ENCODE measurements at regions not wholly inside any gene's neighbourhood (a gene's known extent, or its start where the extent isn't known, plus 50 kb on each side); places are given as distances from the start of the nearest gene placed in this dataset.
A peak's percentile ranks its signal among the peaks of the same experiment; 100 is the strongest.
"Not testable (repeated sequence)": the region's sequence is repeated elsewhere in the genome, so short reads cannot be mapped to it uniquely, and the experiment has no call there.

DNA sequence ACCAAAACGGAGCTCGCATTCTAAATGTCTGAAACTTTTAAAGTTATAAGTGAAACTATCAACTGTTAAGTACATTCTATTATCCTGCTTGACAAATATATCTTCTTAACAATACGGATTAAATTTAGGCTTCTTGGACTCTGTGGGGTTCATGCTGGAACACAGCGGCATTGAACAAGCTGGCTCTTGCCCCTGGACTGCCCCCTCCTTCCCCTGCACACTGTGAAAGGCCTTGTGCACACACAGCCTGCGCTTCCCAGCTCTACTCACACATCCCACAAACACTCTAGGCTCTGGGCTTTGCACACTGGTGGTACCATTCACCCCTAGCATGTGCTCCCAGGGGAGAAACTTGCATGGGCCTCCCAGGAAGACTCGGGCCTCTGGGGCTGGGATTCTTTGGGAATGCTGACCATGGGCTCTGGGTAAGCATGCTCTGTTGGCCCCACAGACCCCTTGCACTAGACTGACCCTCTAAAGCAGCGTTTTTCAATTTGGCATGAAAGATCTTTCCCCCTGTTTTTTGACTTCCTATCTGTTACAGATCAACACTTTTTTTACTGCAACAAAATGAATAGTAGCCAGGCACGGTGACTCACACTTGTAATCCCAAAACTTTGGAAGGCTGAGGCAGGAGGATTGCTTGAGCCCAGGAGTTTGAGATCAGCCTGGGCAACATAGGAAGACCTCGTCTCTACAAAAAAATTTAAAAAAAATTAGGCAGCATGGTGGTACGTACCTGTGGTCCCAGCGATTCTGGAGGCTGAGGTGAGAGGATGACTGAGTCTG, 96.2 kb upstream of the CPM start:
- DNase-seq (ENCODE audit: low read depth in 2 of 2) = no peak

DNA sequence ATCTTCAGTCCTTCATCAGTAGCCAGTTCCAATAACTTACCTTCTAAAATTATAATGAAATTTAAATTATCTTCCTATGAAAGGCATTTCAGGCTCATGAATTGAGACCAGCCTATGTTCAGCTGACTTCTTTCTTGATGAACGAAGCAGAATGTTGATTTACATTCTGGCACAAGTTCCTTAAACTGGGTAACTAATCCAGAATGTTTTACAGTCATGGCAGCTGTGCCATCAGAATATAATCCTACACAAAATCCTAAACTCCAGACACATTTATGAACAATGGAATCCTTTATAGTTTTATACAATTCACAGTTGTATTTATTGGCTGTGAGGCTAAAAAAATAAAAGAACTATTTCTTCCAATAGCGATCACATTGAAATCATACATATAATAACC, 97.3 kb upstream of the CPM start:
- no peak for DNase-seq (ENCODE audit: low read depth in 2 of 2)

DNA sequence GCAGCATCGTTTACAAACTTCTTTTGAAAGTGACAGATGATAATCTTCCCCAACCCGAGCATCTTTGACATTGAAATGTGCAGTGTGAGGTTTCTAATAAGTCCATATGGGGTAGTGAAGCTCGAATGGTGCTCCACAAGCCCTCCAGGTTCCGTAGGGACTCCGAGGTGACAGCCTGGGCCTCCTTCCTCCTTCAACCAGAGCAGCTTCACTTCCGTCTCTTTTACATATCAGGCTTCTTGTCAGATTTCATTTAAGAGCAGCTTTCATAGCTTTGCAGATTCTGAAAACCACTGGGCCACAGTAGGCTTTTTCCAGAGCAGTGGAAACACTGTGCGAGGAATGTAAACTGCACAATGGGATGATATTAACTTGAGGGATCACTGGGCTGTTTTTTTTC, 103.6 kb upstream of the CPM start:
- DNase-seq (ENCODE audit: low read depth in 2 of 2) = no peak

DNA sequence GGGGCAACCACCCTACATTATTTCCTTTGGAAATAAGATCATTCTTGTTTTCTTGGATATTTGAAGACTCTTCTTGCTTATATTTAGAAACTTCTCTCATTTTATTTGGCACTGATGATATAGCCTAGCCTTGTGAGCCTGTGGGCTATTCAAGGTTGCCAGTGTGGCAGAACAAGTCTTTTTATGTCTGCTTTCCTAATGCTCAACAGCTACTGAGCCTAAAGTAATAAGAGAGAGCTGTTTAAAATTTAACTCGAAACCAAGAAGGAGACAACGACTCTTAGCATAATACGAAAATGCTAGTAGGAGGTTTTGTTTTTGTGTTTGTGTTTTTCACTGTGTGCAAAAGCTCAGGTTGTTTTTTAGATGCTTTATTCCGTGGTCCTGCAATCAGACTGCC, 104.0 kb upstream of the CPM start:
- DNase-seq (ENCODE audit: low read depth in 2 of 2) = no peak

DNA sequence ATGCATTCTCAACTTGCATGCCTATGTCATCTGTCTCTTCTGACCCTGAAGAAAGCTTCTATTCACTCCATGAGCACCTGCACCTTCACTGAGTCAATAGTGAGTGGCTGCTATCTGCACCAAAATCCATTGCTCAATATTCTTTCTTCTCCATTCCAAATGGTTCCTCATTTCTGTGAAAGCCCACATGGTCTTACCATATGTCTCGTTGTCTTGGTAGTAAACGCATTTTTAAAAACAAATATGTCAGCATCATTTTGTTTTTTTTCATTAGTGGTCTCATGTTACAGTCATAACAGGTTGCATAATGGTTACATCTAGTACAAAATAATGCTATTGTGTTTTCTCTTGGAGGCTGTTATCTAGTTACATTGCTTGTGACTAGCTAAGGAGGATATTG, 106.9 kb upstream of the CPM start:
- DNase-seq (ENCODE audit: low read depth in 2 of 2) = no peak

DNA sequence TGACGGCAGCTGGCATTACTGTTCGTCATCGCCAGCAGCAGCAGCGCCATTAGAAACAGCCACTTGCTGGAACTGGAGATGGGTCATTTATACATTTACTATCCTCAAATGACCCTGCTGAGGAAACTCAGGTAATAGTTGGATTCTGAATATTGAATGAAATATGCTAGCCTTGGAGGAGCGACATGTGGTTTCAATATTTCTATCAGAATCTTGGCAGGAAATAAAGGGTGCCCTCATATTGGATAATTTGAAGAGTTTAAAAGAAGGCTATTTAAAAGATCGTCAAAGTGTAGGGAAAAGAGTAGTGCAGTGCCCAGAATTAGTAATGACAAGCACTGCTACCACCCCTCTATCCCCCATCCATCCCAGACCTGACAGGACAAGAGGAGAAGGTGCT, 109.6 kb upstream of the CPM start:
- no peak for DNase-seq (ENCODE audit: low read depth in 2 of 2)

DNA sequence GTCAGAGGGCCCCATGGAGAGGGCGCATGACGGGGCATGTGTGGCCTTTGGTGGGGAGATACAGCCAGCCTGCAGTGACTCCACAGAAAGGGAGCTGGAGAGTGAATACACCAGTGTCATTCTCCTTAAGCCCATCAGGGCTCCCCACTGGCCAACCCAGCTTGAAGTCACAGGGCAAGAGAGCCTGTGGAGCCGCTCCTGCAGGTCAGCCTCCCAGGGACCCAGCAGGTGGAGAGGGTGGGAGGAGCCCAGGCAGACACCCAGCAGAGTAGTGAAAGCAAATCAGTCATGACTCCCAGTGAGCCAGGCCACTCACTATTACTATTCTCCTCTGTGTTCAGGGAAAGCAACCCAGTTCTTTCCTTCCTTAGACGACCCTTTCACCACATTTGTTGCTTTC, 110.0 kb upstream of the CPM start:
- DNase-seq (ENCODE audit: low read depth in 2 of 2) = no peak

DNA sequence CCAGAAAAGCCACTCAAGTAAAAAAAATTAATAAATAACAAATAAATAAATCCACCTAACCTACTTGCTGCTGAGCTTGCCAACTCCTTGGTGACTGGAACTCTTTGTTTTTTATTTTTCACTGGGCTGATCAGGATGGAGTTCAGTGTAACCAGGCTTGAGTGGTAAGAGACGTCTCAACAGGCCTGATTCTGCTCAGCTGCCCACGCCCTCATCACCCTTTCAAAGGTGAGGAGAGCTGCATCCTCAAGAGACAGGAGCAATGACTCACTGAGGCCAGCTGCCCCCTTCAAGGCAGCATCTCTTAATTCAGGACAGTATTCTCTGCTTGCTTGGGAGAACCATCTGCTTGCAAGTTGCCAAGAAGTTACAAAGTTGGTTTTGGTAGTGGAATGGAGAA, 111.9 kb upstream of the CPM start:
- no peak for DNase-seq (ENCODE audit: low read depth in 2 of 2)

DNA sequence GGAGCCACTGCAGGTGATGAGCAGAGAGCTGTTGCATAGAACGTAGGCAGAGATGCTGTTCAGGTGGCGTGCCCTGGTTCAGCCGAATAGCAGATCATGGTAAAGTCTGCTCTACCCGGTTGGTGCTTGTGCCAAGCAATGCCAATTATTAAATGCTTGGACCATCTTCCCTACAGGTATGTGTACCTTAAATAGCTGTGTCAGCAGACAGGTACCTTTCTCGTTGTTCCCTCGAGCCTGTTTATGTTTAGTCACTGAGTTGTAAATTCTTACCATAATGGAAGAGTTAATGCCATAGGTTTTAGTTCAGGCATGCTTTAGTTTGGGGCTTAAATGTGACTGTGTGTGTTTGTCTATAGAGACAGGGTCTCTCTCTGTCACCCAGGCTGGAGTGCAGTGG, 112.5 kb upstream of the CPM start:
- DNase-seq (ENCODE audit: low read depth in 2 of 2) = no peak

DNA sequence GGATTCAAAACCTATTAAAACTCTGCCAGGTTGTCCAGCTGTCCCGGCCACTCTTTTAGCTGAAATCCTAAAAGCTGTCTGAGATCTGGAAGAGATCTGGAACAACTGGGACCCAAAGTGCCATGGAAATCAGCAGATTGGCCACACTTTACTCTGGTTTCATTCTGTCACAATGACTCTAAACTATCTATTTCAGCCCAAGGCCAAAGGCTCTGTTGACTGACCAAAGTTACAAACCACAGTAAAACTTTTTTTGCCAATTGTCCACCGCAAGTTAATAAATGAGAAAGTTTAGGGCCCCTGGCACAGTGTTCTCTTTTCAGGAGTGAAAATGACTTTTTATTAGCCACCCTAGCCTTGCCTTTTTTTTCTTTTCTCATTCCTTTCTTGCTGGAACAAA, 113.4 kb upstream of the CPM start:
- no peak for DNase-seq (ENCODE audit: low read depth in 2 of 2)

DNA sequence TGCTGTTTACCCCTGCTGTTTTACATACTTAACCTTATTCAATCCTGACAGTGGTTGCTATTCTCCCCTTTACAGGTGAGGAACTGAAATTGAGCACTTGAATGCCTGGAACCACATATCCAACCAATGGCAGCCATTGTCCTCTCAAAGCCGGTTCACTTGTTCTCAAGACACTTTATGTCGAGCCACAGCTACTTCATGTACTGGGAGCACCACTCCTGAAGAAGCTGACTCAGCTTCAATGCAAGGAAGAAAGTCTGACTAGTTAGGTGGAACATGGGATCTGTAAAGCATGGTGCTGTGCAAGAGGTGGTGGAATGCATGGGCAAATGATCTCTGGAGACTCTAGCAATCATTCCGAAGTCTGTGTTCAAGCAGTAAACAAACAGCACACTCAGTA, 113.9 kb upstream of the CPM start:
- no peak for DNase-seq (ENCODE audit: low read depth in 2 of 2)

DNA sequence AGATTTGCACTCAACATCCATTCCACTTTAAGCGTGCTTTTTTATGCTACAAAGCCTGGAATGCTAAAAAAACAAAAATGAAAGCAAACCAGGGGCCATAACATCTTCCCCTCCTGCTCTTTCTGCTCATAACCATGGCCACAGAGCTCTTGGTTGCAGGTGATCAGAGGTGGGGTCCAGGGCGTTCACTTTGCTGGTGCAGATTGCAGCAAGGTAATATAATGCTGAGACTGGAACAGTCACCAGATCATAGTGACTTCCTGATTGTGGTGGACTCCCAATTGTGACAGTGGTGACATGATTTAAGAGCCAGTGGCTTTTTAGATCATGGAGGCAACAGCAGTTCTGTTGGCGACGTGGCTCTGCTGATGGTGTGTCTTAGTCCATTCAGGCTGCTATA, 115.0 kb upstream of the CPM start:
- DNase-seq (ENCODE audit: low read depth in 2 of 2) = no peak

DNA sequence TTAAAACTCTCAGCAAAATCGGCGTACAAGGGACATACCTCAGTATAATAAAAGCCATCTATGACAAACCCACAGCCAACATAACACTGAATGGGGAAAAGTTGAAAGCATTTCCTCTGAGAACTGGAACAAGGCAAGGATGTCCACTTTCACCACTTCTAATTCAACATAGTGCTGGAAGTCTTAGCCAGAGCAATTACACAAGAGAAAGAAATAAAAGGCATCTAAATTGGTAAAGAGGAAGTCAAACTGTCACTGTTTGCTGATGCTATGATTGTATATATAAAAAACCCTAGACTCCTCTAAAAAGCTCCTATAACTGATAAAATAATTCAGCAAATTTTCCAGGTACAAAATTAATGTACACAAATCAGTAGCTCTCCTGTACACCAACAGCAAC, 116.9 kb upstream of the CPM start:
- DNase-seq (ENCODE audit: low read depth in 2 of 2) = not testable (repeated sequence)

DNA sequence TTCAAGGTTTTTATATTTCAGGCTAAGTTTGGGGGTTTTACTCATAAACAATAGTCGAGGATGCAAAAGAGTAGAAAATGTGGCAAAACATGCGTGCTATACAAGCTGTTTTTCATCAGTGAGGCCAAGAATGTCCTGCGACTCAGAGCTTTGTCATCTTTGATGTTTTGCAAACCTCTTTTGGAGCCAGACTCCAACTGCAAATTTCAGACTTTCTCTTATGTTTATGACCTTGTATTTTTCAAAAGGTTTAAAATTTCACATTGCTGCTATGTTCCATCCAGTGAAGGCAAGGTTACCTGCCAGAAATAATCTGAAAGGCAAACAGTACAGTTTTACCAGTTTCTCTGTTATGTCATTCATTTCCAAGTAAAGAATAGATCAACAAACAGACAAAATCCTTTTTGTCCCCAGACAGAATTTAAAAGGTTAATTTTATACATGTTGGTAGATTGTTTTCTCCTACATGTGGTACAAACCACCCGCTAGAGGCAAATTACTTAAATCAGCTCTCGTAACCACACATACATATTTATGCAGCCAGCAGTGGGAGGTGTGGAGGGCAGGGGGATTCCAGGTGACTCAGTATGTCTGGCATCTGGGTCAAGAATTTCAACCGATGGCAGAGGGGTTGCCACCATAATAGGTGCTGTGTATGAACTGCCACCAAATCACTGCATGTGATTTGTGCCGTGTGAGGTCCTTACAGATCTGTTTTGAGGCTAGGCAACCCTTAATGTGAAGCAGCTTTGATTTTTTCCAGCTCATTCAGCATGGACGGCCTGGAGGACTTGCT, 119.8 kb upstream of the CPM start:
- peak; percentile 17 to 22 for DNase-seq (ENCODE audit: low read depth in 2 of 2)

DNA sequence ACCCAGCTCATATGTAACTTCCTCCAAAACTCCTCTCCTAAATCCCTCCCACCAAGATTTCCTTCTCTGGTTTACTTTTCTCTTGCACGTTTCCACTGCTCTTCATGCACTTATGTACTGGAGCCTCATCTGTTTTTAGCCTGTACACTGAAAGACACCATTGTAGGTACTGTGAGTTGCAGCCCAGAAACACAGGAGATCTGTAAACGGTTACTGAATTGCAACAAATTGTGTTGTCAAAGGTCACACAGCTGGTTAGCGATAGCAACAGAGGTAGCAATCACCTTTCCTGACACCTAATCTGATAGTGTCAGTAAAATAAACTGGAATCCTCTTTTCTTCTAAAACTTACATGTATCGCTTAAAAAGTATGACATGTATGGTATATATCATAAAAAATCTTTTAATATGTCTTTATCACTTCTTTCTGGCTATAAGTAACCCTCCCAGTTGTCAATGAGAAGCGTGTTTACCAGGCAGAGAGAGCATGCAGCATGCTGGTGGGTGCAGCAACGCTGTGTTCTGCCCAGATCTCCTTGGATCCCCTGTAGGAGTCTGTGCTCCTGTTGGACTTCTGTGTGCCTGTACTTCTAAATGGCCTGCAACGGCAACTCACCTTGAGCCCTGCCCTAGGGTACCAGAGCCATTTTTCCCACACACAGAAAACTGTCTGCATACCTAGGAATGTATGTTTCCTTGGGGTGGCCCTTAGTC, 121.5 kb upstream of the CPM start:
- no peak for DNase-seq (ENCODE audit: low read depth in 2 of 2)

DNA sequence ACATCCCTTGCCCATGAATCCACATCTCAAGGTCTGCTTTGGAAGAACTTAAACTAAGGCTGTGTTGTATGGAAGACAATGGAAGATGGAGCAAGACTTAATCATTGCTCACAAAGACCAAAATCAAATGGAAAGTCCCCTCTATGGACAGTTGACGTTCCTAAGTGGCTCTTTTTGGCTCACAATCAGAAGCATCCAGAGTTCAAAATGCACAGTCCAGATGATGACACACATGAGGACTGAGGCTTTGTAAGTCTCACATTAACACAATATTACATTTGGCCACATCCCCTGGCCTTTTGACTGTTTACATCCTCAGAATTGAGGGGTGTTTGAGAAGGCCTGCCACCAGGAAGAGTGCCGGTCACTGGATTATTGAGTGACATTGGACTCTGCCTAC, 122.3 kb upstream of the CPM start:
- no peak for DNase-seq (ENCODE audit: low read depth in 2 of 2)

DNA sequence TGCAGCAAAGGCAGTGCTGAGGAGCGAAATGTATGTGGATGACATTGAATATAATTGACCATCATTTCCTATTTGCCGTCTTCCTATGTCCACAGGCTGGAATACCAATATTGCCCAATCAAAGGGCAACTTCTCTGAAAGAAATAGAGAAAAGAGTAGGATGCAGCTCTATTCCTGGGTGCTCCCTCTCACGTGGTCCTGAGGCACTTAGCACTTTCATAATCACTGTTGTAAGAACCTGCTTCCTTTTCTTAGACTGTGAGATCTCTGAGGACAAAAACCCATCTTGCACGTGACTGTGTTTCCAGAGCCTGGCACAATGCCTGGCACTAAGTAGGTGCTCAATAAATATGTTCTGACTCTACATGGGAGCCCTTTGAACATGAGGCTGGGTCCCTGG, 122.7 kb upstream of the CPM start:
- DNase-seq (ENCODE audit: low read depth in 2 of 2) = no peak

DNA sequence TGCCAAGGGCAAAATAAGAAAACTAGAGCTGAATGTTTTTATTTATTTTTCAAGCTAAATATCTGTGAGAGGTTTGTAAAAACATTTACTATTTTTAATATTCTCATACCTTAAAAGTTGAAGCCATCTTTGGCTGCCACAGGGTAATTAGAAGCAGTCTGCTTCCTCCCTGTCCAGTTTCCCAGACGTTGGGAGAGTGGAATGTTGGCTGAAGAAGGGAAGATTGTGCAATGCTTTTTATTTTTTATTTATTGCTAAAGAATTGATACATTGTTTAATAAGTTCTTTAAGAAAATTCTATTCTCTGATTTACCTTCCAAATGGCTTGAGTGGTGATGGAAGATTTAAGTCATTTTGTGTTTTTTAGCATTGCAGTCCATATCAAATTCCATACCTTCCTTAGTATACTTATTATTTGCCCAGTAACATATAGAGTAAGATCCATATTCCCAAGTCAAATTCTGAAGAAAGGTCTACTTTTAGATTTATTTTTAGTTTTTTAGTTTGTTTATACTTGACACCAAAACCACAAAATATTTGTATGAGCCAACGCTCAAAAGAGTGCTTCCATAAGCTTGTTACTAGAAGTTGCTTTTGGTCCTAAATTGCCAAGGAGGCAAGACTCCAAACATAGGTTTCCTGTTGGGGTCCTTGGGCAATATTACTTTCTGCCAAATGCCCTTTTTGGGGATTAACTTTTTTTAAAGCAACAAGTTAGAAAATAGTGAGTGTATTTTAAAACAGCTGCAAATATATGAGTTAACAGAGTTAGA, 124.0 kb upstream of the CPM start:
- no peak for DNase-seq (ENCODE audit: low read depth in 2 of 2)

DNA sequence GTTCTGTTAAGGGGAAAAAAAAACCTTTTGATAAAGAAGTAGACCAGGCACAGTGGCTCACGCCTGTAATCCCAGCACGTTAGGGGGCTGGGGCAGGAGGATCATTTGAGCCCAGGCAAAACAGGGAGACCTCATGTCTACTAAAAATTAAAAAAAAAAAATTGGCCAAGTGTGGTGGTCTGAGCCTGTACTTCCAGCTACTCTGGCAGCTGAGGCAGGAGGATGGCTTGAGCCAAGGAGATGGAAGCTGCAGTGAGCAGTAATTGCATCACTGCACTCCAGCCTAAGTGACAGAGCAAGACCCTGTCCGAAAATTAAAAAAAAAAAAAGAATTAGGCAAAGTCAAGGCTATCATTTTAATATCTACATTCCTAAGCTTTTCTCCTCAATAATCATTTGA, 124.8 kb upstream of the CPM start:
- no peak for DNase-seq (ENCODE audit: low read depth in 2 of 2)

DNA sequence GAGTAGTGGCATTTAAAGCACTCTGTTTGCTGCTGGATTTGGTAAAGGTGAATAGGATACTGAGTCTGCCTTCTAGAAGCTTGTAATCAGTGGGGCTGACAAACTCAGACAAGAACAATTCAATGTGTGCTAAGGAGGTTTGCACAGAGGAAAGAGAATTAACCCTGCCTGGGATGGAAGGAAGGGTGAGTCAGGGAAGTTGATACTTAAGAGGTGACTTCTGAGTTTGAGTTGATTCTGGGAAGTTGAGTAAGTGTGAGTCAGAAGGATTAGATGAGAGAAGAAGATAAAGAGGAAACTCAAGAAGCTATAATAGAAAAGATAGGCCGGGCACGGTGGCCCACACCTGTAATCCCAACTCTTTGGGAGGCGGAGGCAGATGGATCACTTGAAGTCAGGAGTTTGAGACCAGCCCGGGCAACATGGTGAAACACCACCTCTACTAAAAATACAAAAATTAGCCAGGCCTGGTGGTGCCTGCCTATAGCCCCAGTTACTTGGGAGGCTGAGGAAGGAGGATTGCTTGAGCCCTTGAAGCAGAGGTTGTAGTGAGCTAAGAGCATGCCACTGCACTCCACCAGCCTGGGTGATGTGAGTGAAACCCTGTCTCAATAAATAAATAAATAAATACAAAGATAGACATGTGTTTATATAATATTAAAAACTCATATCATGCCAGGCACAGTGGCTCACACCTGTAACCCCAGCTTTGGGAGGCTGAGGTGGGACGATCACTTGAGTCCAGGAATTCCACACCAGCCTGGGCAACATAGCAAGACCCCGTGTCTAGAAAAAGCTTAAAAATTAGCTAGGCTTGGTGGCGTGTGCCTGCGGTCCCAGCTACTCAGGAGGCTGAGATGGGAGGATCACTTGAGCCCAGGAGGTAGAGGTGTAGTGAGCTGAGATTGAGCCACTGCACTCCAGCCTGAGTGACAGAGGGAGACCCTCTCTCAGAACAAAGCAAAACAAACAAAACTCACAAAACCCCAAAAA, 126.8 kb upstream of the CPM start:
- no peak for DNase-seq (ENCODE audit: low read depth in 2 of 2)

DNA sequence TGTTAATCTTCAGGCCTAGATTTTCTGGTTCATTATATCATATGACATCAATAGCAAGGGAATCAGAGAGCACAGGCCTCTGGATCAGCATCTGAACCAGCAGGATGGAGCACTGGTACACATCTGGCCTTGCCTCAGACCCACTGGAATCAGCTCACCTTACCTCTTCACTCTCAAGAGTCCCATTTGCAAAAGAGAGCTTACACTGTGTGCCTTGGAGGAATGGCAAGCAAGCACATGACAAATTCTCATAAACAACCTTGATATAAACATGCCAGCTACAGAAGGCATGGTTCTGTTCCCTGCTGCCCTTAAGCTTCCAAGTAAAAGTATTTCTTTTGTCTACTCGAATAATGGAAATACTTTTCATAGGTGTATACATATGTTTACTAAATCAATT, 128.6 kb upstream of the CPM start:
- no peak for DNase-seq (ENCODE audit: low read depth in 2 of 2)
